HEK293T (cell line): ENCODE measurements at regions not wholly inside any gene's neighbourhood (a gene's known extent, or its start where the extent isn't known, plus 50 kb on each side); places are given as distances from the start of the nearest gene placed in this dataset.

ENCODE experiments used
- ARNT ChIP-seq: fragments of 450-650 bp; IDR thresholded peaks from 2 replicates; pipeline ENCODE4 v1.6.1; 2017; ENCODE audit warnings: mild to moderate bottlenecking
- ELF4 ChIP-seq: fragments of 450-650 bp; IDR thresholded peaks from 2 replicates; pipeline ENCODE4 v1.6.1; 2017; ENCODE audit warnings: antibody characterized with exemption
- FOXK2 ChIP-seq: fragments of 450-650 bp; IDR thresholded peaks from 2 replicates; pipeline ENCODE4 v1.6.1; 2016; ENCODE audit warnings: mild to moderate bottlenecking
- FOXM1 ChIP-seq: fragments of 450-650 bp; IDR thresholded peaks from 2 replicates; pipeline ENCODE4 v1.6.1; 2017; ENCODE audit warnings: mild to moderate bottlenecking, borderline replicate concordance
- HDGF ChIP-seq: fragments of 450-650 bp; IDR thresholded peaks from 2 replicates; pipeline ENCODE4 v1.6.1; 2017; ENCODE audit warnings: antibody characterized with exemption, borderline replicate concordance
- LEF1 ChIP-seq: fragments of 450-650 bp; IDR thresholded peaks from 2 replicates; pipeline ENCODE4 v1.6.1; 2017; ENCODE audit warnings: mild to moderate bottlenecking, borderline replicate concordance
- NFRKB ChIP-seq: fragments of 450-650 bp; IDR thresholded peaks from 2 replicates; pipeline ENCODE4 v1.6.1; 2016; ENCODE audit warnings: mild to moderate bottlenecking, moderate library complexity
- PKNOX1 ChIP-seq: fragments of 450-650 bp; IDR thresholded peaks from 2 replicates; pipeline ENCODE4 v1.6.1; 2016
- SP1 ChIP-seq: fragments of 450-650 bp; IDR thresholded peaks from 2 replicates; pipeline ENCODE4 v1.6.1; 2017
- SUZ12 ChIP-seq: fragments of 450-650 bp; IDR thresholded peaks from 2 replicates; pipeline ENCODE4 v1.6.1; 2016; ENCODE audit warnings: mild to moderate bottlenecking
- TARDBP ChIP-seq: fragments of 450-650 bp; IDR thresholded peaks from 2 replicates; pipeline ENCODE4 v1.6.1; 2016
- ZNF384 ChIP-seq: fragments of 450-650 bp; IDR thresholded peaks from 2 replicates; pipeline ENCODE4 v1.6.1; 2016

- no peak for TF ChIP-seq NFRKB
- no peak for TF ChIP-seq ZNF384
- TF ChIP-seq ARNT, result no peak
- no peak for TF ChIP-seq SUZ12
- TF ChIP-seq FOXK2, result no peak
- no peak for TF ChIP-seq SP1
- no peak for TF ChIP-seq PKNOX1
- no peak for TF ChIP-seq ELF4
- no peak for TF ChIP-seq TARDBP
- TF ChIP-seq LEF1, result no peak
- TF ChIP-seq HDGF, result no peak
- TF ChIP-seq FOXM1, result no peak
Measured at GRCh38 chr10:4725917-4726606, 99.9 kb upstream of the AKR1E2 start.
